ENCODE measurements at regions not wholly inside any gene's neighbourhood (a gene's known extent, or its start where the extent isn't known, plus 50 kb on each side); places are given as distances from the start of the nearest gene placed in this dataset.

DNA sequence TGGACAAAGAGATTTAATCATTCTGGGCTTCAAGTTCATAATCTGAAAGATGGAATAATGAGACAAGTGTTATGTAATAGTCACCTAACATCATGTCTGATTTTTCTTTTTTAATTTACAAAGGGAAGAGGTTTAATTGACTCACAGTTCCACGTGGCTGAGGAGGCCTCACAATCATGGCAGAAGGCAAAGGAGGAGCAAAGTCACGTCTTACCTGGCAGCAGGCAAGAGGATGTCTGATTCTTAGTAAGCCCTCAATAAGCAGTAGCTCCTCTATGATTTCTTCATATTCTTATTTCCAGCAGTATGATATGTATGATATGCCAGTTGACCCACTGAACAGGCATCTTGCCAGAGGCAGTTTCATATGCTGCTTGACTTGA lies 152.7 kb downstream of the S1PR1 start:
- no peak overlapping the region for H3K4me3 ChIP-seq (ENCODE audit: low read depth, low read length)
- TF ChIP-seq, protein P1, sequence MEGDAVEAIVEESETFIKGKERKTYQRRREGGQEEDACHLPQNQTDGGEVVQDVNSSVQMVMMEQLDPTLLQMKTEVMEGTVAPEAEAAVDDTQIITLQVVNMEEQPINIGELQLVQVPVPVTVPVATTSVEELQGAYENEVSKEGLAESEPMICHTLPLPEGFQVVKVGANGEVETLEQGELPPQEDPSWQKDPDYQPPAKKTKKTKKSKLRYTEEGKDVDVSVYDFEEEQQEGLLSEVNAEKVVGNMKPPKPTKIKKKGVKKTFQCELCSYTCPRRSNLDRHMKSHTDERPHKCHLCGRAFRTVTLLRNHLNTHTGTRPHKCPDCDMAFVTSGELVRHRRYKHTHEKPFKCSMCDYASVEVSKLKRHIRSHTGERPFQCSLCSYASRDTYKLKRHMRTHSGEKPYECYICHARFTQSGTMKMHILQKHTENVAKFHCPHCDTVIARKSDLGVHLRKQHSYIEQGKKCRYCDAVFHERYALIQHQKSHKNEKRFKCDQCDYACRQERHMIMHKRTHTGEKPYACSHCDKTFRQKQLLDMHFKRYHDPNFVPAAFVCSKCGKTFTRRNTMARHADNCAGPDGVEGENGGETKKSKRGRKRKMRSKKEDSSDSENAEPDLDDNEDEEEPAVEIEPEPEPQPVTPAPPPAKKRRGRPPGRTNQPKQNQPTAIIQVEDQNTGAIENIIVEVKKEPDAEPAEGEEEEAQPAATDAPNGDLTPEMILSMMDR (conservative IDR thresholded peaks at IDR 0.05; ENCODE audit: low read depth, low read length) = no peak
- DNase-seq (ENCODE audit: low read depth) = no peak

DNA sequence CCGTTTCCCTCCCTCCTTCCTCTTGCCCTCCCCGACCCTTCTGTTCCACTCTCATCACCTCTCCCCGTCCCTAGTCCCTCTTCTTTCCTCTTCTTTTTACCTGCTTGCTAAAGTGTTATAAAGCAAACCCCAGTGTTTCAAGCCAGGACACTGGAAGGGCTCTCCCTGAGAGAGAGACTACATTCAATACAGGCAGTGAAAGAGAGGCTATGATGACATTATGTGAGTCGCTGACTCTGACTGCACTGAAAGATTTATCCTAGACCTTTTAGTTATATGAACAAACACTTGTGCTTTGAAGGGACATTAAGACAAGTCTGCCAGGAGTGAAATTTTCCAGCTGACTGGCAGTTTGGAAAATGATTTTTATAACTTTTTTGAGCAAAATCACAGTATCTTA lies 155.7 kb downstream of the S1PR1 start:
- TF ChIP-seq, protein P1 (conservative IDR thresholded peaks at IDR 0.05; ENCODE audit: low read depth, low read length) = no peak
- no peak overlapping the region for H3K4me3 ChIP-seq (ENCODE audit: low read depth, low read length)
- no peak for DNase-seq (ENCODE audit: low read depth)

DNA sequence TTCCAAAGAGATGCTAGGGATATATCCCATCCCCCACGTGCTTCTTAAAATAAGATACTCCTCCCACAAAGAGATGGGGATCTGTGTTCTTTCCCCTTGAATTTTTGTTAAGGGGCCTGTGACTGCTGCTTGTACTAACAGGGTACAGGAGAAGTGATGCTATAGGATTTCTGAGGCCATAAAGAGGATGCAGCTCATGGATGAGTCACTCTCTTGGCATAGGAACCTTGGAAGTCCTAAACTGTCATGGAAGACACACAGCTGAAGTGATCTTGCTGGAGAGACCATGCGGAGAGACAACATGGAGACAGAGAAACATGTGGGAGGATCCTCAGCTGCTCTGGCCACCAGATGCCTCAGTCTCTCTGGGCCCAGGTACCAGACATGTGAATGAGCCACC lies 157.2 kb downstream of the S1PR1 start:
- no peak overlapping the region for H3K4me3 ChIP-seq (ENCODE audit: low read depth, low read length)
- TF ChIP-seq, protein P1 (conservative IDR thresholded peaks at IDR 0.05; ENCODE audit: low read depth, low read length) = no peak
- no peak for DNase-seq (ENCODE audit: low read depth)

DNA sequence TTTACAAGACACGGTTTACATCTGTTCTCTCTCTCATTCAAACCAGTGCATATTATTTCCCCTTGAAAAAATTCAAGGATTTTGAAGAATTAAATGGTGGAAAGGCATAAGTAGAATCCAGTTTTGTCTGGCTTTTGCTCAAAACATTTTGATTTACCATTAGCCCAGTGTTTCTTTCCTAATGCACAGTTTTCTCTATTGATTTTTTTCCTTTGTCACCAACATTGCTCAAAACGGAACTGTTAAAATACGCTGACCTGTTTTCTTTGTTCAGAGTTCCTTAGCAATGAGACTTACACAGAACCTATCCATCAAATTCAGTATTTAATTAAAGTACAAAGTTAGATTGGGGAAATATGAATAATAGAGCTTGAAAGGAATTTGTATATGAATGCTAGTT lies 162.4 kb downstream of the S1PR1 start:
- no peak for DNase-seq (ENCODE audit: low read depth)
- H3K4me3 ChIP-seq (ENCODE audit: low read depth, low read length) = no peak overlapping the region
- TF ChIP-seq, protein P1 (conservative IDR thresholded peaks at IDR 0.05; ENCODE audit: low read depth, low read length) = no peak

DNA sequence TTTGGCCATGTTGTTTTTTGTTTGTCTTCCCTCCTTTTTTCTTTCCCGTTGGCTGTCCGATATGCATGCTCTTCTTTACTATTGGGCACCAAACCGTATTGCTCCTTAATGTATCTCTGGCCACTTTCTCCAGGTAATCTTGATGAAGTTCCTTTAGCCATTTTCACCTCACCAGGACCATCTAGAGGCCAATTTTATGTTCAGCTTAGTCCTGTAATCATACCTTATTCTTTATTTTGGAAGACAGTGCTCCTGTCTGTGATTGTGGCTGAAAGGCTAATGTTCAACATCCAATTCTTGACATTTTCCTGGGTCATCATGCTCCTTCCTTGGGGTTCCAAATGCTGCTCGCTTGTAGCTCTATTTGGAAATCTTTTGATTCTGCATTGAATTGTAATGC lies 169.5 kb downstream of the S1PR1 start:
- H3K4me3 ChIP-seq (ENCODE audit: low read depth, low read length) = no peak overlapping the region
- TF ChIP-seq, protein P1 (conservative IDR thresholded peaks at IDR 0.05; ENCODE audit: low read depth, low read length) = no peak
- DNase-seq (ENCODE audit: low read depth) = no peak

DNA sequence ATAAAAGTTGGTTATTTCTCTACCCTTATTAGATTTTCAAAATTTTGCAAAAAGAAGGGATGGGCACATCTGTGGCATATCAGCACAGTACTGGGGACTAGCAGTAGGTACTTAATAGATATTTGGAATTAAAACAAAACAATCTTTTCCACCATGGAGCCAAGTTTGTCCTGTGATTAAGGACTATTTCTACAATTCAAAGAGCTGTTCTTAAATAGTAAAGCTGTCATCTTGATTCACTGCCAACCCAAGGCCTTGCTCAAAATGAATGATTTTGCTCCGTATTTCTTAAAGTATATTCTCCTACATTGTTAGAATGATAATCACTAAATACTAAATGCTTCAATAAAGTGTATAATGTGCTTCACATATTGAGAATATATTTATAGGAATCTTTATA lies 169.9 kb downstream of the S1PR1 start:
- no peak for DNase-seq (ENCODE audit: low read depth)
- TF ChIP-seq, protein P1 (conservative IDR thresholded peaks at IDR 0.05; ENCODE audit: low read depth, low read length) = no peak
- H3K4me3 ChIP-seq (ENCODE audit: low read depth, low read length) = no peak overlapping the region

DNA sequence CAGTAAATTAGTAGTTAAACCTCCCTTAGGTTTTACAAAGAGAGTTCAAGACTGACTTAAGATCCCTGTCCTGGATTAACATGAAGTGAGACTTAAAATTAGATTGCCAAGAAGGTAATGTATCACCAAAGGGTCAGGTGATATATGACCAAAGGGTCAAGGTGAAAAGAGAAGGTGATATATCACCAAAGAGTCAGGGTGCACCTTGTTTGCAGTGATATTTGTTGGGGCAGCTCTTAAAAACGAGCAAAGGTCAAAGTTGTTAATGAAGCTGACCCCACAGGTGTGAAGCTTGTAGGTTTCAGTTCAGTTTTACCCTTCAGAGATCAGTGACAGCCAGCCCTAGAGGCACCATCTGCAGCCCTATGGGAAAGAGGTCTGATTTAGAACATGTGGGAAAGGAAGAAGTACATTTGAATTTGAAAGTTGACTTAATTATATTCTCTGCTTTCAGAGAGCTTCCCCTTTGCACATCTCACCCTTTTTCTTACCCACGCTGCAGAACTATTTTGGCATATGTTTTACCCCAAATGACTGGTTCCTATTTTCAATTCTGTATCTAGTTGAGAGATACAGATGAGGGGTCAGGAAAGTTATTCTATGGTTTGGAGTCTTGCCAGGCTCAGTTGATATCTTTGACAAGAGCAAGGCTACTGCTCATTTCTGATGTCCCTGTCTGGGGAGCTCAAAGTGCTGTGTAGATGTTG lies 170.8 kb downstream of the S1PR1 start:
- TF ChIP-seq, protein P1 (conservative IDR thresholded peaks at IDR 0.05; ENCODE audit: low read depth, low read length) = no peak
- no peak for DNase-seq (ENCODE audit: low read depth)
- no peak overlapping the region for H3K4me3 ChIP-seq (ENCODE audit: low read depth, low read length)

Measured in epithelial cell of proximal tubule (primary cell).